ENCODE measurements at regions not wholly inside any gene's neighbourhood (a gene's known extent, or its start where the extent isn't known, plus 50 kb on each side); places are given as distances from the start of the nearest gene placed in this dataset.
A peak's percentile ranks its signal among the peaks of the same experiment; 100 is the strongest.

DNA sequence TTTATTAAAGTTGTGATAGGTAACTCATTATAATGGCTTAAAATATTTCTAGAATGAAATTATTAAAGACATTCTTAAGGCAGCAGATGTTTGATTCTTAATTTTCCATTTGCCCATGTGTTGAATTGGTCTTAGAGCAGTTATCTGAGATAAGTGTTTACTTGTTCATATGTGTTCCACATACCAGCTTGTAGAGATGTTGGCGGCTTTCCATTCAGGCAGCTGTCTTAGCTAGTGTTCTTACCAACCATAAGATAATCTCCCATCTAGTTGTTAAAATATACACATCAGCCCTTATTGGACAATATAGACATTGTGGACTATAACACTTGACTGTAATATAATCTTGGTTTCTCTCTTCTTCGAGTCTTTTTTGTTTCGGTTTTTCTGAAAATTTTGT lies 1372.9 kb upstream of the ADGRL2 start:
- Histone ChIP-seq H3K9ac (ENCODE audit: insufficient read depth in 1 of 2, low read length in 2 of 2) (no peak overlapping the region), H3K36me3 (ENCODE audit: control insufficient read depth in 4 of 4, insufficient read depth in 4 of 4, low read length in 4 of 4) (no peaks in the 10 kb centered on the region), H3K27me3 (ENCODE audit: control insufficient read depth in 3 of 3, insufficient read depth in 3 of 3, low read length in 2 of 3) (no peaks in the 10 kb centered on the region), H3K4me3 (no peak overlapping the region), H3K9me3 (ENCODE audit: control insufficient read depth in 4 of 4, insufficient read depth in 3 of 4, low read length in 3 of 4) (no peaks in the 10 kb centered on the region), H3K27ac (ENCODE audit: low read depth in 1 of 2, low read length in 1 of 2) (no peak overlapping the region), H3K4me1 (ENCODE audit: control insufficient read depth in 5 of 5, insufficient read depth in 5 of 5, low read length in 5 of 5) (no peaks in the 10 kb centered on the region)
- TF ChIP-seq, protein P1, sequence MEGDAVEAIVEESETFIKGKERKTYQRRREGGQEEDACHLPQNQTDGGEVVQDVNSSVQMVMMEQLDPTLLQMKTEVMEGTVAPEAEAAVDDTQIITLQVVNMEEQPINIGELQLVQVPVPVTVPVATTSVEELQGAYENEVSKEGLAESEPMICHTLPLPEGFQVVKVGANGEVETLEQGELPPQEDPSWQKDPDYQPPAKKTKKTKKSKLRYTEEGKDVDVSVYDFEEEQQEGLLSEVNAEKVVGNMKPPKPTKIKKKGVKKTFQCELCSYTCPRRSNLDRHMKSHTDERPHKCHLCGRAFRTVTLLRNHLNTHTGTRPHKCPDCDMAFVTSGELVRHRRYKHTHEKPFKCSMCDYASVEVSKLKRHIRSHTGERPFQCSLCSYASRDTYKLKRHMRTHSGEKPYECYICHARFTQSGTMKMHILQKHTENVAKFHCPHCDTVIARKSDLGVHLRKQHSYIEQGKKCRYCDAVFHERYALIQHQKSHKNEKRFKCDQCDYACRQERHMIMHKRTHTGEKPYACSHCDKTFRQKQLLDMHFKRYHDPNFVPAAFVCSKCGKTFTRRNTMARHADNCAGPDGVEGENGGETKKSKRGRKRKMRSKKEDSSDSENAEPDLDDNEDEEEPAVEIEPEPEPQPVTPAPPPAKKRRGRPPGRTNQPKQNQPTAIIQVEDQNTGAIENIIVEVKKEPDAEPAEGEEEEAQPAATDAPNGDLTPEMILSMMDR (IDR thresholded peaks at IDR 0.05; ENCODE audit: control extremely low read depth, extremely low read depth), result no peak
- peak; percentile 39 to 70 (median 61) for DNase-seq
- ATAC-seq (ENCODE audit: insufficient read depth, low FRiP score), result no peak
- 85% methylated on average over 3 of the region's 3 CpGs for WGBS, 2 donors

DNA sequence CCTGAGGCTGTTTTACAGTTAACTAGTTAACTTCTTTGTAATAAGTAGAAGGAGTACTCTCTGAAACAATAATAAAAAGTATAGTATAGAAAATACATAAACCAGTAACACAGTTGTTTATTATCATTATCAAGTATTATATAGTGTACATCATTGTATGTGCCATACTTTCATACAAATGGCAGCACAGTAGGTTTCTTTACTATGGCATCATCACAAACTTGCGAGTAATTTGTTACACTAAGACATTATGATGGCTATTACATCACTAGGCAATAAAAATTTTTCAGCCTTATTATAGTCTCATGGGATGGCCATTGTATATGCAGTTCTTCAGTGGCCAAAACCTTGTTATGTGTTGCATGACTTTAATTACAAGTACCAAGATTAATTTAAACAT lies 1376.5 kb upstream of the ADGRL2 start:
- ATAC-seq (ENCODE audit: insufficient read depth, low FRiP score) (no peak), DNase-seq (no peak)
- Histone ChIP-seq H3K9ac (ENCODE audit: insufficient read depth in 1 of 2, low read length in 2 of 2) (no peak overlapping the region), H3K4me1 (ENCODE audit: control insufficient read depth in 5 of 5, insufficient read depth in 5 of 5, low read length in 5 of 5) (no peaks in the 10 kb centered on the region), H3K27me3 (ENCODE audit: control insufficient read depth in 3 of 3, insufficient read depth in 3 of 3, low read length in 2 of 3) (no peaks in the 10 kb centered on the region), H3K9me3 (ENCODE audit: control insufficient read depth in 4 of 4, insufficient read depth in 3 of 4, low read length in 3 of 4) (no peaks in the 10 kb centered on the region), H3K36me3 (ENCODE audit: control insufficient read depth in 4 of 4, insufficient read depth in 4 of 4, low read length in 4 of 4) (no peaks in the 10 kb centered on the region), H3K27ac (ENCODE audit: low read depth in 1 of 2, low read length in 1 of 2) (no peak overlapping the region), H3K4me3 (no peak overlapping the region)
- WGBS, 2 donors, result 92 to 95% methylated on average over 1 of the region's 1 CpG
- TF ChIP-seq, protein P1 (IDR thresholded peaks at IDR 0.05; ENCODE audit: control extremely low read depth, extremely low read depth), result no peak

DNA sequence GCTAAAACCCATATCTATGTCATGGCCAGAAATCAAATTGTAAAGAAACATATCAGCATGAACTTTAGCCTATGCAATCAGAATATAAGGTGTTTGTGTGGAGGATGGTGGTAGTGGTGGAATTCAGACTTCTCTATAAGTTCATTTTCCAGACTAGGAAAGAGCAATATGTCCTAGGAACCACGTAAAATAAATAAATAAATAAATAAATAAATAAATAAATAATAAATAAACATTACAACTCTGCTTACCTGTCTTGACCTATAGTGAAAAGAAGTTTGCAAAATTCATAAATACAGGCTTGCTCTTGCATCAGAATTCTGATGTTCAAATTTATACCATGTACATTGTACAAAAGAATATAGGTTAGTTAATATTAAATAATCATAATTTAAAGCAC lies 1382.6 kb upstream of the ADGRL2 start:
- Histone ChIP-seq H3K27ac (ENCODE audit: low read depth in 1 of 2, low read length in 1 of 2) (no peak overlapping the region), H3K27me3 (ENCODE audit: control insufficient read depth in 3 of 3, insufficient read depth in 3 of 3, low read length in 2 of 3) (no peaks in the 10 kb centered on the region), H3K4me1 (ENCODE audit: control insufficient read depth in 5 of 5, insufficient read depth in 5 of 5, low read length in 5 of 5) (no peaks in the 10 kb centered on the region), H3K36me3 (ENCODE audit: control insufficient read depth in 4 of 4, insufficient read depth in 4 of 4, low read length in 4 of 4) (no peaks in the 10 kb centered on the region), H3K4me3 (no peak overlapping the region), H3K9ac (ENCODE audit: insufficient read depth in 1 of 2, low read length in 2 of 2) (no peak overlapping the region), H3K9me3 (ENCODE audit: control insufficient read depth in 4 of 4, insufficient read depth in 3 of 4, low read length in 3 of 4) (peaks cover 0 to 2% (median 0%) of the 10 kb centered on the region in 4 donors)
- ATAC-seq (ENCODE audit: insufficient read depth, low FRiP score) (no peak), DNase-seq (no peak)
- WGBS, 2 donors, result 71 to 84% methylated on average over 1 of the region's 1 CpG
- TF ChIP-seq, protein P1 (IDR thresholded peaks at IDR 0.05; ENCODE audit: control extremely low read depth, extremely low read depth), result no peak

DNA sequence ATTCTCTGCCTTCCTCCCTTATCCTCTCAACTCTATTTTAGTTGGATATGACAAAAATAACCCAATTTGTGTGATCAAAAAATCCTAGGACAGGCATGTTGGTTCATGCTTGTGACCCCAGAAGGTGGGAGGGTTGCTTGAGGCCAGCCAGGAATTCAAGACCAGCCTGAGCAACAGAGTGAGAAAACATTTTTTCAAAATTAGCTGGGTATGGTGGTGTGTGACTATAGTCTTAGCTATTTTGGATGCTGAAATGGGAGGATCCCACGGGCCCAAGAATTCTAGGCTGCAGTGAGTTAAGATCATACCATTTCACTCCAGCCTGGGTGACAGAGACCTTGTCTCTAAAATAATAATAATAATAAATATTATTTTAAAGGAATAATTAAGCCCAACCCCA lies 1383.1 kb upstream of the ADGRL2 start:
- DNase-seq, result no peak
- H3K27ac ChIP-seq (ENCODE audit: low read depth in 1 of 2, low read length in 1 of 2), result no peak overlapping the region
- WGBS, 2 donors, result 78 to 91% methylated on average over 1 of the region's 1 CpG

More for the DNA sequence above, 1383.1 kb upstream of the ADGRL2 start:
- H3K27me3 ChIP-seq (ENCODE audit: control insufficient read depth in 3 of 3, insufficient read depth in 3 of 3, low read length in 2 of 3), result no peaks in the 10 kb centered on the region
- no peak overlapping the region for H3K4me3 ChIP-seq
- H3K9me3 ChIP-seq (ENCODE audit: control insufficient read depth in 4 of 4, insufficient read depth in 3 of 4, low read length in 3 of 4), result peaks cover 0 to 2% (median 0%) of the 10 kb centered on the region in 4 donors
- H3K36me3 ChIP-seq (ENCODE audit: control insufficient read depth in 4 of 4, insufficient read depth in 4 of 4, low read length in 4 of 4), result no peaks in the 10 kb centered on the region
- TF ChIP-seq, protein P1 (IDR thresholded peaks at IDR 0.05; ENCODE audit: control extremely low read depth, extremely low read depth), result no peak
- H3K9ac ChIP-seq (ENCODE audit: insufficient read depth in 1 of 2, low read length in 2 of 2), result no peak overlapping the region
- H3K4me1 ChIP-seq (ENCODE audit: control insufficient read depth in 5 of 5, insufficient read depth in 5 of 5, low read length in 5 of 5), result no peaks in the 10 kb centered on the region
- ATAC-seq (ENCODE audit: insufficient read depth, low FRiP score), result no peak

All from lung (tissue), 11 donors.